ENCODE measurements at regions not wholly inside any gene's neighbourhood (a gene's known extent, or its start where the extent isn't known, plus 50 kb on each side); places are given as distances from the start of the nearest gene placed in this dataset.
"Not testable (repeated sequence)": the region's sequence is repeated elsewhere in the genome, so short reads cannot be mapped to it uniquely, and the experiment has no call there.

DNA sequence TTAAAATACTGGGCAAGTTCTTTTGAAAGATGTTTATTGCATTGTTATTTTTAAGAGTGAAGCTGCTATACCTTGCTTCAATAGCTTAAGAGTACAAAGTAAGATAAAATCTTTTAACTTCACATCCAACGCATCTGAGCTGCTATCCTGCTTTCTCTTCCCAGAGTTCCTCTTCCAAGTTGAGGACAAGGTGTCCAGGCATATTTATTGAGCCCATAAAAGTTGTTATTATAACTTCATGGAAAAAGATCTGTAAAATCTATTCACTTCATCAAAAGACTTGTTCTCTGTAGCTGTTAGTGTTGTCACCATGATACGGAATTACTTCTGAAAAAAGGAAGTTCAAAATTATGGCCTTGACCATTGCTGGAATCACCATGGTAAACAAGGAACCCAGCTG lies 306.2 kb upstream of the ELAVL2 start:
- H3K9me3 ChIP-seq (replicated peaks in 1 of 11) = peaks cover 0 to 13% (median 8%) of the 10 kb centered on the region in 11 experiments; a peak in 13 of 22 replicates
- no peak overlapping the region for H3K27ac ChIP-seq
- no peaks in the 10 kb centered on the region for H3K36me3 ChIP-seq
- no peaks in the 10 kb centered on the region for H3K4me1 ChIP-seq
- no peaks in the 10 kb centered on the region for H3K27me3 ChIP-seq
- H3K4me3 ChIP-seq = no peak overlapping the region
- H3K4me2 ChIP-seq = no peak overlapping the region
- no peaks in the 10 kb centered on the region for H4K20me1 ChIP-seq
- no peak for TF ChIP-seq Cebpa-rat (IDR thresholded peaks at IDR 0.05)
- H3K9ac ChIP-seq = no peak overlapping the region

DNA sequence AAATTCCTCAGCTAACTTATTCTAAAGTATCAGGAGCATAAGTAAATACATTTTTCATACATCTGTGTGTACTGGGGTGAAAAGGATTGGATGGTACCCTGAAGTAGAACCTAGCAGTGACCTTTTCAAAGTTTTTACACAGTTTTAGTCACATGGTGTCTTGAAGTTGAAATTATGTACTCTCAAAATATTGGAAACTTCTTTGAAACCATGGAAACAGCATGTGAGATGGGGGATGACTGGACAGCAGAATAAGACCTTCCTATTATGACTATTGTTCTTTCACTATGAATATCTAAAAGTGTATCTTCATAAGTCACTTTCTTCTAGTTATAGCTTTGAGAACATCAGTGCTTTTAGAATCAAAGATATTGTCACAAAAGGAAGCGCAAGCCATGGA lies 301.5 kb upstream of the ELAVL2 start:
- Histone ChIP-seq H3K4me2 (no peak overlapping the region), H3K36me3 (no peaks in the 10 kb centered on the region), H4K20me1 (no peaks in the 10 kb centered on the region), H3K4me1 (no peaks in the 10 kb centered on the region), H3K4me3 (no peak overlapping the region), H3K9me3 (replicated peaks in 1 of 11) (no peaks in the 10 kb centered on the region), H3K9ac (no peak overlapping the region), H3K27me3 (no peaks in the 10 kb centered on the region), H3K27ac (no peak overlapping the region)
- TF ChIP-seq Cebpa-rat (IDR thresholded peaks at IDR 0.05) = no peak

DNA sequence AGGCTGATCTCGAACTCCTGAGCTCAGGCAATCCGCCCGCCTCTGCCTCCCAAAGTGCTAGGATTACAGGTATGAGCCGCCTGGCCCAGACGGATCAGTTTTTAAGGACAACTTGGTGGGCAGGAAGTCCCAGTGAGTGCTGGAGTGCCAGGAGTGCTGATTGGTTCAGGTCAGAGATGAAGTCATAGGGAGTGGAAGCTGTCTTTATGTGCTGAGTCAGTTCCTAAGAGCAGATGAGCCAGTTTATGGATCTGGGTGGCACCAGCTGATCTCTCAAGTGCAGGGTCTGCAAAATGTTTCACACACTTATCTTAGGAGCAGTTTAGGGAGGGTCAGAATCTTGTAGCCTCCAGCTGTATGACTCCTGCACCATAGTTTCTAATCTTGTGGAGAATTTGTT lies 292.1 kb upstream of the ELAVL2 start:
- Histone ChIP-seq H3K4me1 (peaks cover 0 to 9% (median 2%) of the 10 kb centered on the region in 10 experiments; a peak in 5 of 20 replicates), H3K27ac (no peak overlapping the region), H3K27me3 (no peaks in the 10 kb centered on the region), H3K9ac (no peak overlapping the region), H3K4me3 (no peak overlapping the region), H3K9me3 (replicated peaks in 1 of 11) (no peaks in the 10 kb centered on the region), H4K20me1 (no peaks in the 10 kb centered on the region), H3K36me3 (no peaks in the 10 kb centered on the region), H3K4me2 (no peak overlapping the region)
- TF ChIP-seq Cebpa-rat (IDR thresholded peaks at IDR 0.05) = no peak

GRCh38 chr9:24096756-24097155 lies 270.7 kb upstream of the ELAVL2 start:
- Histone ChIP-seq H3K27me3 (no peaks in the 10 kb centered on the region), H3K36me3 (no peaks in the 10 kb centered on the region), H3K9ac (no peak overlapping the region), H3K9me3 (replicated peaks in 1 of 11) (peaks cover 0 to 7% (median 0%) of the 10 kb centered on the region in 11 experiments; a peak in 4 of 22 replicates), H4K20me1 (no peaks in the 10 kb centered on the region), H3K4me2 (peak overlapping the region in 1 of 11 experiments; percentile 4; a peak in 1 of 22 replicates), H3K27ac (no peak overlapping the region), H3K4me1 (peaks cover 0 to 4% (median 0%) of the 10 kb centered on the region in 10 experiments; a peak in 3 of 20 replicates), H3K4me3 (no peak overlapping the region)
- TF ChIP-seq Cebpa-rat (IDR thresholded peaks at IDR 0.05) = no peak

GRCh38 chr9:24095246-24095645 lies 269.2 kb upstream of the ELAVL2 start:
- Histone ChIP-seq H3K9me3 (replicated peaks in 1 of 11) (peaks cover 0 to 7% (median 0%) of the 10 kb centered on the region in 11 experiments; a peak in 4 of 22 replicates), H4K20me1 (no peaks in the 10 kb centered on the region), H3K36me3 (no peaks in the 10 kb centered on the region), H3K4me2 (no peak overlapping the region), H3K27me3 (no peaks in the 10 kb centered on the region), H3K27ac (no peak overlapping the region), H3K4me1 (peaks cover 0 to 4% (median 0%) of the 10 kb centered on the region in 10 experiments; a peak in 3 of 20 replicates), H3K9ac (no peak overlapping the region), H3K4me3 (no peak overlapping the region)
- no peak for TF ChIP-seq Cebpa-rat (IDR thresholded peaks at IDR 0.05)

- Histone ChIP-seq H3K4me3 (no peak overlapping the region), H3K36me3 (no peaks in the 10 kb centered on the region), H3K4me2 (no peak overlapping the region), H4K20me1 (no peaks in the 10 kb centered on the region), H3K9ac (no peak overlapping the region), H3K27me3 (no peaks in the 10 kb centered on the region), H3K27ac (no peak overlapping the region), H3K9me3 (replicated peaks in 1 of 11) (peaks cover 0 to 7% (median 0%) of the 10 kb centered on the region in 11 experiments; a peak in 5 of 22 replicates), H3K4me1 (no peaks in the 10 kb centered on the region)
- no peak for TF ChIP-seq Cebpa-rat (IDR thresholded peaks at IDR 0.05)
Observed at GRCh38 chr9:24090566-24090965, 264.5 kb upstream of the ELAVL2 start.

GRCh38 chr9:24073666-24074065 lies 247.6 kb upstream of the ELAVL2 start:
- Histone ChIP-seq H3K9ac (no peak overlapping the region), H3K9me3 (replicated peaks in 1 of 11) (no peaks in the 10 kb centered on the region), H3K4me2 (no peak overlapping the region), H3K4me1 (no peaks in the 10 kb centered on the region), H4K20me1 (no peaks in the 10 kb centered on the region), H3K36me3 (no peaks in the 10 kb centered on the region), H3K4me3 (no peak overlapping the region), H3K27me3 (no peaks in the 10 kb centered on the region), H3K27ac (no peak overlapping the region)
- TF ChIP-seq Cebpa-rat (IDR thresholded peaks at IDR 0.05) = no peak

- Histone ChIP-seq H3K27me3 (no peaks in the 10 kb centered on the region), H3K4me3 (no peak overlapping the region), H3K9me3 (replicated peaks in 1 of 11) (no peaks in the 10 kb centered on the region), H3K27ac (no peak overlapping the region), H3K4me1 (no peaks in the 10 kb centered on the region), H4K20me1 (no peaks in the 10 kb centered on the region), H3K36me3 (no peaks in the 10 kb centered on the region), H3K4me2 (no peak overlapping the region), H3K9ac (no peak overlapping the region)
- TF ChIP-seq Cebpa-rat (IDR thresholded peaks at IDR 0.05) = no peak
Observed at GRCh38 chr9:24073007-24073592, 247.1 kb upstream of the ELAVL2 start.

GRCh38 chr9:24071716-24072115 lies 245.7 kb upstream of the ELAVL2 start:
- TF ChIP-seq Cebpa-rat (IDR thresholded peaks at IDR 0.05) = no peak
- no peak overlapping the region for H3K4me3 ChIP-seq
- no peaks in the 10 kb centered on the region for H3K27me3 ChIP-seq
- no peak overlapping the region for H3K27ac ChIP-seq
- H3K4me2 ChIP-seq = no peak overlapping the region
- no peaks in the 10 kb centered on the region for H3K4me1 ChIP-seq
- H3K36me3 ChIP-seq = no peaks in the 10 kb centered on the region
- no peak overlapping the region for H3K9ac ChIP-seq
- H3K9me3 ChIP-seq (replicated peaks in 1 of 11) = no peaks in the 10 kb centered on the region
- H4K20me1 ChIP-seq = no peaks in the 10 kb centered on the region

DNA sequence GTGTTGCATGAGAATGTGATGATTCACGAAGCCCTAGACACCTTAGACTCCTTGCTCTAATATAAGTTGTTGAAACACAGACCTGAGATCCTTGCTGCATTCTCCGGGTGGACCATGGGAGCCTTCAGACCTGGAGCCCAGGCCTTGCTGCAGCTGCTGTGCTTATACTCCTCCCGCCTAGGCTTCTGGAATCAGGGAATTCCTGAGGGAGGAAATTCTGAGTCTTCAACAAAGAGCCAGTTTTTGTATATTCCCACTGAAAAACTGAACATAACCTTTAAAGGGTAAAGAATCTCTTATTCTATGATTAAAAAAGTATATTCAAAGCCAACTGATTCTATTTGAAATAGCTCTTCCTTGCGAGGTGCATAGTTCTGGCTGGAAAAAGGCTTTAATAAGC lies 245.1 kb upstream of the ELAVL2 start:
- H3K9me3 ChIP-seq (replicated peaks in 1 of 11) = no peaks in the 10 kb centered on the region
- no peaks in the 10 kb centered on the region for H3K27me3 ChIP-seq
- no peak overlapping the region for H3K9ac ChIP-seq

DNA sequence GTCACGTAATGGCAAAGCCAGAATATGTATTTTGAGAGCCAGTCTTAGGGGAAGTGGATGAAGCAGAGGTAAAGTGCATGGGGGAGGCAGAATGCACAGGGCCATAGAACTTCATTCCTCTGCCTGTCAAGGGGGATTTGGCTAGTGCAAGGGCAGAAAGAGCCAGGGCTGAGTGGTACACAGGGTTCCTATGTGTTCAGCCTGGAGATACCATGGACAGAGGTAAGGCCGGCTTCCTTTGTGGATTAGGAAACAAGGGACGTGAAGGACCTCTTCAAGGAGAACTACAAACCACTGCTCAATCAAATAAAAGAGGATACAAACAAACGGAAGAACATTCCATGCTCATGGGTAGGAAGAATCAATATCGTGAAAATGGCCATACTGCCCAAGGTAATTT lies 241.1 kb upstream of the ELAVL2 start:
- not testable (repeated sequence) for H3K4me2 ChIP-seq; H3K9ac ChIP-seq; H3K9me3 ChIP-seq (replicated peaks in 1 of 11); H3K4me1 ChIP-seq; H3K27ac ChIP-seq; H3K4me3 ChIP-seq; H3K27me3 ChIP-seq; H3K36me3 ChIP-seq; H4K20me1 ChIP-seq

More for the DNA sequence above, 245.1 kb upstream of the ELAVL2 start:
- Histone ChIP-seq H3K4me2 (no peak overlapping the region), H3K4me1 (no peaks in the 10 kb centered on the region), H4K20me1 (no peaks in the 10 kb centered on the region), H3K4me3 (no peak overlapping the region), H3K27ac (no peak overlapping the region), H3K36me3 (no peaks in the 10 kb centered on the region)
- TF ChIP-seq Cebpa-rat (IDR thresholded peaks at IDR 0.05) = no peak

All from BLaER1 treated with 17β-estradiol and CSF1 and Interleukin-3, amounts not matched to agents 10 nM and 100 nM (cell line).